ENCODE measurements at regions not wholly inside any gene's neighbourhood (a gene's known extent, or its start where the extent isn't known, plus 50 kb on each side); places are given as distances from the start of the nearest gene placed in this dataset.

GRCh38 chr5:54851449-54851848 is 133.9 kb downstream of the ESM1 start:
- TF ChIP-seq CTCF (IDR thresholded peaks at IDR 0.05) (no peak), EP300 (IDR thresholded peaks at IDR 0.05) (no peak), POLR2AphosphoS5 (IDR thresholded peaks at IDR 0.05) (no peak), POLR2A (IDR thresholded peaks at IDR 0.05) (no peak)
